ENCODE measurements at regions not wholly inside any gene's neighbourhood (a gene's known extent, or its start where the extent isn't known, plus 50 kb on each side); places are given as distances from the start of the nearest gene placed in this dataset.

GRCh38 chr4:179076865-179077264, 1634.6 kb upstream of the AGA start:
- no peaks in the 10 kb centered on the region for H3K27me3 Mint-ChIP-seq
- no peak overlapping the region for H3K4me3 ChIP-seq (ENCODE audit: control insufficient read depth in 1 of 2, extremely low read depth in 1 of 2, low read length in 1 of 2)
- no peaks in the 10 kb centered on the region for H3K36me3 ChIP-seq (ENCODE audit: control insufficient read depth in 2 of 2, extremely low read depth in 1 of 2, insufficient read depth in 1 of 2, low read length in 1 of 2)
- ChIA-PET POLR2A (no interaction called here), CTCF (no interaction called here)
- no peak overlapping the region for H3K27ac Mint-ChIP-seq
- WGBS (ENCODE audit: insufficient coverage) = 88% methylated on average over 13 of the region's 14 CpGs
- no peak overlapping the region for H3K4me3 Mint-ChIP-seq
- H3K27me3 ChIP-seq (replicated peaks in 1 of 2; ENCODE audit: control insufficient read depth in 2 of 2, extremely low read depth in 1 of 2, insufficient read depth in 2 of 2, low read length in 1 of 2) = no peaks in the 10 kb centered on the region
- H3K4me1 ChIP-seq (ENCODE audit: control insufficient read depth in 1 of 2, extremely low read depth in 1 of 2, insufficient read depth in 2 of 2, low read length in 2 of 2) = no peaks in the 10 kb centered on the region
- H3K4me1 Mint-ChIP-seq = no peaks in the 10 kb centered on the region
- no peak for ATAC-seq (replicated peaks in 1 of 4)
- no peaks in the 10 kb centered on the region for H3K9me3 ChIP-seq
- no peak overlapping the region for H3K27ac ChIP-seq (ENCODE audit: low read length)
- DNase-seq = no peak
- H3K36me3 Mint-ChIP-seq = no peaks in the 10 kb centered on the region
- H3K9me3 Mint-ChIP-seq = peaks cover 8 to 12% (median 11%) of the 10 kb centered on the region in 3 donors

- no peak overlapping the region for H3K4me3 ChIP-seq (ENCODE audit: control insufficient read depth in 1 of 2, extremely low read depth in 1 of 2, low read length in 1 of 2)
- peaks cover 6% of the 10 kb centered on the region for H3K9me3 ChIP-seq
- no peak overlapping the region for H3K27ac ChIP-seq (ENCODE audit: low read length)
- Mint-ChIP-seq H3K4me1 (no peaks in the 10 kb centered on the region), H3K9me3 (peaks cover 12 to 33% (median 12%) of the 10 kb centered on the region in 3 donors), H3K27me3 (no peaks in the 10 kb centered on the region), H3K36me3 (no peaks in the 10 kb centered on the region), H3K27ac (no peak overlapping the region), H3K4me3 (no peak overlapping the region)
- ATAC-seq (replicated peaks in 1 of 4) = no peak
- ChIA-PET POLR2A (no interaction called here), CTCF (interaction anchor here in 1 of 2 donors (0.6 kb wide), 1 partner anchor 34 kb away, joined by 3 read pairs; no protein-coding TSS in a partner anchor)
- no peaks in the 10 kb centered on the region for H3K27me3 ChIP-seq (replicated peaks in 1 of 2; ENCODE audit: control insufficient read depth in 2 of 2, extremely low read depth in 1 of 2, insufficient read depth in 2 of 2, low read length in 1 of 2)
- 50% methylated on average over 2 of the region's 4 CpGs for WGBS (ENCODE audit: insufficient coverage)
- H3K4me1 ChIP-seq (ENCODE audit: control insufficient read depth in 1 of 2, extremely low read depth in 1 of 2, insufficient read depth in 2 of 2, low read length in 2 of 2) = no peaks in the 10 kb centered on the region
- H3K36me3 ChIP-seq (ENCODE audit: control insufficient read depth in 2 of 2, extremely low read depth in 1 of 2, insufficient read depth in 1 of 2, low read length in 1 of 2) = no peaks in the 10 kb centered on the region
- no peak for DNase-seq
Measured at GRCh38 chr4:179095585-179096221, 1653.5 kb upstream of the AGA start.

GRCh38 chr4:179097741-179098140, 1655.5 kb upstream of the AGA start:
- Mint-ChIP-seq H3K4me1 (no peaks in the 10 kb centered on the region), H3K27ac (no peak overlapping the region), H3K4me3 (no peak overlapping the region), H3K36me3 (no peaks in the 10 kb centered on the region), H3K9me3 (peaks cover 9 to 23% (median 11%) of the 10 kb centered on the region in 3 donors), H3K27me3 (no peaks in the 10 kb centered on the region)
- H3K27ac ChIP-seq (ENCODE audit: low read length) = no peak overlapping the region
- H3K27me3 ChIP-seq (replicated peaks in 1 of 2; ENCODE audit: control insufficient read depth in 2 of 2, extremely low read depth in 1 of 2, insufficient read depth in 2 of 2, low read length in 1 of 2) = no peaks in the 10 kb centered on the region
- CTCF ChIA-PET = no interaction called here
- ATAC-seq (replicated peaks in 1 of 4) (no peak), DNase-seq (no peak)
- no peak overlapping the region for H3K4me3 ChIP-seq (ENCODE audit: control insufficient read depth in 1 of 2, extremely low read depth in 1 of 2, low read length in 1 of 2)
- H3K9me3 ChIP-seq = peaks cover 6% of the 10 kb centered on the region
- no CpG with 5 or more reads among the region's 1 CpG for WGBS (ENCODE audit: insufficient coverage)
- POLR2A ChIA-PET = no interaction called here
- H3K4me1 ChIP-seq (ENCODE audit: control insufficient read depth in 1 of 2, extremely low read depth in 1 of 2, insufficient read depth in 2 of 2, low read length in 2 of 2) = no peaks in the 10 kb centered on the region
- no peaks in the 10 kb centered on the region for H3K36me3 ChIP-seq (ENCODE audit: control insufficient read depth in 2 of 2, extremely low read depth in 1 of 2, insufficient read depth in 1 of 2, low read length in 1 of 2)

GRCh38 chr4:179110356-179110755, 1668.1 kb upstream of the AGA start:
- H3K4me3 ChIP-seq (ENCODE audit: control insufficient read depth in 1 of 2, extremely low read depth in 1 of 2, low read length in 1 of 2) = no peak overlapping the region
- Mint-ChIP-seq H3K36me3 (no peaks in the 10 kb centered on the region), H3K9me3 (peaks cover 14 to 30% (median 14%) of the 10 kb centered on the region in 3 donors), H3K4me1 (no peaks in the 10 kb centered on the region), H3K4me3 (no peak overlapping the region), H3K27me3 (no peaks in the 10 kb centered on the region), H3K27ac (no peak overlapping the region)
- ATAC-seq (replicated peaks in 1 of 4) (no peak), DNase-seq (no peak)
- CTCF ChIA-PET = no interaction called here
- H3K27me3 ChIP-seq (replicated peaks in 1 of 2; ENCODE audit: control insufficient read depth in 2 of 2, extremely low read depth in 1 of 2, insufficient read depth in 2 of 2, low read length in 1 of 2) = no peaks in the 10 kb centered on the region
- H3K9me3 ChIP-seq = no peaks in the 10 kb centered on the region
- H3K36me3 ChIP-seq (ENCODE audit: control insufficient read depth in 2 of 2, extremely low read depth in 1 of 2, insufficient read depth in 1 of 2, low read length in 1 of 2) = no peaks in the 10 kb centered on the region
- no peaks in the 10 kb centered on the region for H3K4me1 ChIP-seq (ENCODE audit: control insufficient read depth in 1 of 2, extremely low read depth in 1 of 2, insufficient read depth in 2 of 2, low read length in 2 of 2)
- H3K27ac ChIP-seq (ENCODE audit: low read length) = no peak overlapping the region
- 58% methylated on average over 2 of the region's 2 CpGs for WGBS (ENCODE audit: insufficient coverage)
- POLR2A ChIA-PET = no interaction called here

- Mint-ChIP-seq H3K27me3 (no peaks in the 10 kb centered on the region), H3K4me1 (no peaks in the 10 kb centered on the region), H3K36me3 (no peaks in the 10 kb centered on the region), H3K9me3 (peaks cover 14 to 30% (median 18%) of the 10 kb centered on the region in 3 donors), H3K4me3 (no peak overlapping the region), H3K27ac (no peak overlapping the region)
- POLR2A ChIA-PET = no interaction called here
- Histone ChIP-seq H3K36me3 (ENCODE audit: control insufficient read depth in 2 of 2, extremely low read depth in 1 of 2, insufficient read depth in 1 of 2, low read length in 1 of 2) (no peaks in the 10 kb centered on the region), H3K27ac (ENCODE audit: low read length) (no peak overlapping the region), H3K4me1 (ENCODE audit: control insufficient read depth in 1 of 2, extremely low read depth in 1 of 2, insufficient read depth in 2 of 2, low read length in 2 of 2) (no peaks in the 10 kb centered on the region), H3K9me3 (no peaks in the 10 kb centered on the region), H3K4me3 (ENCODE audit: control insufficient read depth in 1 of 2, extremely low read depth in 1 of 2, low read length in 1 of 2) (no peak overlapping the region), H3K27me3 (replicated peaks in 1 of 2; ENCODE audit: control insufficient read depth in 2 of 2, extremely low read depth in 1 of 2, insufficient read depth in 2 of 2, low read length in 1 of 2) (no peaks in the 10 kb centered on the region)
- no peak for ATAC-seq (replicated peaks in 1 of 4)
- no CpG with 5 or more reads among the region's 2 CpGs for WGBS (ENCODE audit: insufficient coverage)
- no peak for DNase-seq
- CTCF ChIA-PET = no interaction called here
Measured at GRCh38 chr4:179110816-179111215, 1668.6 kb upstream of the AGA start.

- no CpG with 5 or more reads among the region's 5 CpGs for WGBS (ENCODE audit: insufficient coverage)
- Histone ChIP-seq H3K36me3 (ENCODE audit: control insufficient read depth in 2 of 2, extremely low read depth in 1 of 2, insufficient read depth in 1 of 2, low read length in 1 of 2) (no peaks in the 10 kb centered on the region), H3K27me3 (replicated peaks in 1 of 2; ENCODE audit: control insufficient read depth in 2 of 2, extremely low read depth in 1 of 2, insufficient read depth in 2 of 2, low read length in 1 of 2) (no peaks in the 10 kb centered on the region), H3K27ac (ENCODE audit: low read length) (no peak overlapping the region), H3K9me3 (no peaks in the 10 kb centered on the region), H3K4me1 (ENCODE audit: control insufficient read depth in 1 of 2, extremely low read depth in 1 of 2, insufficient read depth in 2 of 2, low read length in 2 of 2) (no peaks in the 10 kb centered on the region), H3K4me3 (ENCODE audit: control insufficient read depth in 1 of 2, extremely low read depth in 1 of 2, low read length in 1 of 2) (no peak overlapping the region)
- H3K9me3 Mint-ChIP-seq = peaks cover 16 to 35% (median 19%) of the 10 kb centered on the region in 3 donors
- no peaks in the 10 kb centered on the region for H3K27me3 Mint-ChIP-seq
- no peak overlapping the region for H3K27ac Mint-ChIP-seq
- POLR2A ChIA-PET = no interaction called here
- no peak for ATAC-seq (replicated peaks in 1 of 4)
- H3K36me3 Mint-ChIP-seq = no peaks in the 10 kb centered on the region
- no peak overlapping the region for H3K4me3 Mint-ChIP-seq
- H3K4me1 Mint-ChIP-seq = no peaks in the 10 kb centered on the region
- DNase-seq = no peak
- CTCF ChIA-PET = no interaction called here
Measured at GRCh38 chr4:179112441-179113170, 1670.4 kb upstream of the AGA start.
